ENCODE measurements at regions not wholly inside any gene's neighbourhood (a gene's known extent, or its start where the extent isn't known, plus 50 kb on each side); places are given as distances from the start of the nearest gene placed in this dataset.

GRCh38 chr6:169898788-169899480, 147.5 kb downstream of the ERMARD start:
- no peak overlapping the region for H3K27ac ChIP-seq
- TF ChIP-seq ZFX (IDR thresholded peaks at IDR 0.05) (no peak), CTCF (conservative IDR thresholded peaks at IDR 0.05) (no peak)

- TF ChIP-seq ZFX (IDR thresholded peaks at IDR 0.05) (no peak), CTCF (conservative IDR thresholded peaks at IDR 0.05) (no peak)
- H3K27ac ChIP-seq: no peak overlapping the region
Observed at GRCh38 chr6:169897601-169898358, 146.4 kb downstream of the ERMARD start.

- no peak for TF ChIP-seq CTCF (conservative IDR thresholded peaks at IDR 0.05)
- no peak for TF ChIP-seq ZFX (IDR thresholded peaks at IDR 0.05)
- H3K27ac ChIP-seq: no peak overlapping the region
Observed at GRCh38 chr6:169896826-169897456, 145.5 kb downstream of the ERMARD start.

- no peak overlapping the region for H3K27ac ChIP-seq
- TF ChIP-seq CTCF (conservative IDR thresholded peaks at IDR 0.05) (no peak), ZFX (IDR thresholded peaks at IDR 0.05) (no peak)
Observed at GRCh38 chr6:169895926-169896761, 144.7 kb downstream of the ERMARD start.

GRCh38 chr6:169895000-169895759, 143.8 kb downstream of the ERMARD start:
- no peak for TF ChIP-seq ZFX (IDR thresholded peaks at IDR 0.05)
- no peak for TF ChIP-seq CTCF (conservative IDR thresholded peaks at IDR 0.05)
- no peak overlapping the region for H3K27ac ChIP-seq

GRCh38 chr6:169894377-169894960, 143.0 kb downstream of the ERMARD start:
- no peak overlapping the region for H3K27ac ChIP-seq
- no peak for TF ChIP-seq ZFX (IDR thresholded peaks at IDR 0.05)
- TF ChIP-seq CTCF (conservative IDR thresholded peaks at IDR 0.05): no peak

Measured in C4-2B (cell line).